ENCODE measurements at regions not wholly inside any gene's neighbourhood (a gene's known extent, or its start where the extent isn't known, plus 50 kb on each side); places are given as distances from the start of the nearest gene placed in this dataset.

DNA sequence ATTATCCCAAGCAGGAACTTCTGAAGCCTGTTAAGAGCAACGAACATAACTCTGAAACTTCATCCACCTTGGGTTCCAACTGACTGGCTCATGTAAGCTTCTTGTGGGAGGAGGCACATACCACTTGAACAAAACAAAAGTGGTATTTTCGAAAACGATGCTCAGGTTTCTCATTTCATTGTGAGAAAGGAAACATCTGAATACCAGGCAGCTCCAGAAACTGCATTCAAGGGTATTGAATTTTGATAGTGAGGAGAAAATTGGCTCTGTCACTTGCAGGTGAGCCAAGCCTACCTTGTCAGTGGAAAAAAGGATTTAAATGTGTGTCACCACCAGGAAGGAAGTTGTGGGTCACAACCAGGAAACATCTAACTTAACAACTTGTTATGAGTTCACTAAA lies 218.1 kb upstream of the SATB1 start:
- TF ChIP-seq, protein P1, sequence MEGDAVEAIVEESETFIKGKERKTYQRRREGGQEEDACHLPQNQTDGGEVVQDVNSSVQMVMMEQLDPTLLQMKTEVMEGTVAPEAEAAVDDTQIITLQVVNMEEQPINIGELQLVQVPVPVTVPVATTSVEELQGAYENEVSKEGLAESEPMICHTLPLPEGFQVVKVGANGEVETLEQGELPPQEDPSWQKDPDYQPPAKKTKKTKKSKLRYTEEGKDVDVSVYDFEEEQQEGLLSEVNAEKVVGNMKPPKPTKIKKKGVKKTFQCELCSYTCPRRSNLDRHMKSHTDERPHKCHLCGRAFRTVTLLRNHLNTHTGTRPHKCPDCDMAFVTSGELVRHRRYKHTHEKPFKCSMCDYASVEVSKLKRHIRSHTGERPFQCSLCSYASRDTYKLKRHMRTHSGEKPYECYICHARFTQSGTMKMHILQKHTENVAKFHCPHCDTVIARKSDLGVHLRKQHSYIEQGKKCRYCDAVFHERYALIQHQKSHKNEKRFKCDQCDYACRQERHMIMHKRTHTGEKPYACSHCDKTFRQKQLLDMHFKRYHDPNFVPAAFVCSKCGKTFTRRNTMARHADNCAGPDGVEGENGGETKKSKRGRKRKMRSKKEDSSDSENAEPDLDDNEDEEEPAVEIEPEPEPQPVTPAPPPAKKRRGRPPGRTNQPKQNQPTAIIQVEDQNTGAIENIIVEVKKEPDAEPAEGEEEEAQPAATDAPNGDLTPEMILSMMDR (conservative IDR thresholded peaks at IDR 0.05; ENCODE audit: low read depth, low read length): no peak
- TF ChIP-seq POLR2A (IDR thresholded peaks at IDR 0.05; ENCODE audit: low read depth, low read length) (no peak), MXI1 (IDR thresholded peaks at IDR 0.05; ENCODE audit: borderline replicate concordance, low read depth, low read length) (no peak), RAD21 (IDR thresholded peaks at IDR 0.05; ENCODE audit: low read length) (no peak), RFX5 (IDR thresholded peaks at IDR 0.05; ENCODE audit: low read depth, low read length) (no peak), MAFK (IDR thresholded peaks at IDR 0.05; ENCODE audit: low read depth, low read length) (no peak), CEBPB (IDR thresholded peaks at IDR 0.05; ENCODE audit: low read depth, low read length) (no peak), MAZ (IDR thresholded peaks at IDR 0.05; ENCODE audit: borderline replicate concordance, low read depth, low read length) (no peak), BHLHE40 (IDR thresholded peaks at IDR 0.05; ENCODE audit: low read depth, low read length) (no peak)
- TF ChIP-seq, protein P2, sequence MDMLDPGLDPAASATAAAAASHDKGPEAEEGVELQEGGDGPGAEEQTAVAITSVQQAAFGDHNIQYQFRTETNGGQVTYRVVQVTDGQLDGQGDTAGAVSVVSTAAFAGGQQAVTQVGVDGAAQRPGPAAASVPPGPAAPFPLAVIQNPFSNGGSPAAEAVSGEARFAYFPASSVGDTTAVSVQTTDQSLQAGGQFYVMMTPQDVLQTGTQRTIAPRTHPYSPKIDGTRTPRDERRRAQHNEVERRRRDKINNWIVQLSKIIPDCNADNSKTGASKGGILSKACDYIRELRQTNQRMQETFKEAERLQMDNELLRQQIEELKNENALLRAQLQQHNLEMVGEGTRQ (IDR thresholded peaks at IDR 0.05; ENCODE audit: low read depth, low read length): no peak
